ENCODE measurements at regions not wholly inside any gene's neighbourhood (a gene's known extent, or its start where the extent isn't known, plus 50 kb on each side); places are given as distances from the start of the nearest gene placed in this dataset.

GRCh38 chr20:7710440-7710839 lies 229.8 kb downstream of the HAO1 start:
- no peak for DNase-seq (ENCODE audit: low read depth)
- TF ChIP-seq CTCF (IDR thresholded peaks at IDR 0.05; ENCODE audit: insufficient read depth, low read depth, low read length) = no peak
- no peak overlapping the region for H3K4me3 ChIP-seq (ENCODE audit: low read depth, low read length)

- DNase-seq (ENCODE audit: low read depth) = no peak
- no peak overlapping the region for H3K4me3 ChIP-seq (ENCODE audit: low read depth, low read length)
- no peak for TF ChIP-seq CTCF (IDR thresholded peaks at IDR 0.05; ENCODE audit: insufficient read depth, low read depth, low read length)
These were observed 227.6 kb downstream of the HAO1 start for GRCh38 chr20:7712661-7713060.

- TF ChIP-seq CTCF (IDR thresholded peaks at IDR 0.05; ENCODE audit: insufficient read depth, low read depth, low read length) = no peak
- H3K4me3 ChIP-seq (ENCODE audit: low read depth, low read length) = no peak overlapping the region
- no peak for DNase-seq (ENCODE audit: low read depth)
These were observed 225.7 kb downstream of the HAO1 start for GRCh38 chr20:7714549-7714948.

DNA sequence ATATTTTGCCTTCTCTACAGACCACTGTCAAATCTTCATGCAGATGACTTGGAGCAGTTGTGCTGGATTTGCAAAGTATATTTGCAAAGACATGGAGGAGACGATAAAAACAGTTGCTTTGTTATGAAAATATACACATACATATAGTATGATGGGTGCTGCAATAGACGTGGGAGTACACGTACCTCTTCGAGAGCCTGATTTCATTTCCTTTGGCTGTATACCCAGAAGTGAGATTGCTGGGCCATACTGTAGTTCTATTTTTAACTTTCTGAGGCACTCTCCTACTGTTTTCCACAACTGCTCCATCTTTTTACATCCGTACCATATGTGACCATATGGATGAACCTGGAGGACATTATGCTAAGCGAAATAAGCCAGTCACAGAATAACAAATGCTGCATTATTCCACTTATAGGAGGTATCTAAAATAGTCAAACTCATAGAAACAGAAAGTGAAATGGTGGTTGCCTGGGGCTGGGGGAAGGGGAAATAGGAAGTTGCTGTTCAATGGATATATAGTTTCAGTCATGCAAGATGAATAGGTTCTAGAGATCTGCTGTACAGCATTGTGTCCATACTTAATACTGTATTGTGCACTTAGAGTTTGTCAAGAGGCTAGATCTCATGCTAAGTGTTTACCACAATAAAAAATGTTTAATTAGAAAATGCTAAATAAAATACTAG lies 223.8 kb downstream of the HAO1 start:
- DNase-seq (ENCODE audit: low read depth) = no peak
- no peak for TF ChIP-seq CTCF (IDR thresholded peaks at IDR 0.05; ENCODE audit: insufficient read depth, low read depth, low read length)
- H3K4me3 ChIP-seq (ENCODE audit: low read depth, low read length) = no peak overlapping the region

DNA sequence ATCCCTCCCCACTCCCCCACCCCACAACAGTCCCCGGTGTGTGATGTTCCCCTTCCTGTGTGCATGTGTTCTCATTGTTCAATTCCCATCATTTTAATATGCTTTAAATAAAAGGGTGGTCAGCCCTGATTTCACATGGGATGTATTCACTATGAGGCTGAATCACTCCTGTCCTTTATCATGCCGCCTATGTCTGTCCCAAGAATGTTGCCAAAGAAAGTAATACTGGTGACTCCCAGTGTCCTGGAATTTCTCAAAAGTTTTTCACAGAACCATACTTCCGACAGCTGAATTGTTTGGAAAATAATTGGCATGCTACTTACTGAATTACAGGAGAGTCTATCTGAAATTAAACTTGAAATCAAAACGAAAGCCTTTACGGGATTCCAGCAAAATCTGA lies 217.7 kb downstream of the HAO1 start:
- no peak for TF ChIP-seq CTCF (IDR thresholded peaks at IDR 0.05; ENCODE audit: insufficient read depth, low read depth, low read length)
- no peak overlapping the region for H3K4me3 ChIP-seq (ENCODE audit: low read depth, low read length)
- DNase-seq (ENCODE audit: low read depth) = peak; percentile 16

- peak; percentile 20 for DNase-seq (ENCODE audit: low read depth)
- no peak for TF ChIP-seq CTCF (IDR thresholded peaks at IDR 0.05; ENCODE audit: insufficient read depth, low read depth, low read length)
- H3K4me3 ChIP-seq (ENCODE audit: low read depth, low read length) = no peak overlapping the region
These were observed 217.0 kb downstream of the HAO1 start for GRCh38 chr20:7723284-7723683.

DNA sequence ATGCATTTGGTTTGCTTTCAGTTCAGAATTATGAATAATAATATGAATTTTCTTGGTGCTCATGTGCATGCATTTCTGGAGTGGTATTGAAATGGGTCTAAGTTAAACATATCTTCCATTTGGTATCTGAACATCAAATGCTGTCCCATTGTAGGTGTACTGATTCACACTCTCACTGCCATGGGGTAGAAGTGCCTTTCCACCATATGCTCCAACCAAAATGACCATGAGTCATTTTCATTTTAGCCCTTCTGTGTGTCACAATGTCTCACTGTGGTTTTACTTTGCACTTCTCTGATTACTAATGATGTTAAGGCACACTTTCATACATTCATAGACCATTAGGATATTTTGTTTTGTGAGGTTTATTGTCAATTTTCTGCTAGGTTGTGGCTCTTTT lies 211.9 kb downstream of the HAO1 start:
- no peak overlapping the region for H3K4me3 ChIP-seq (ENCODE audit: low read depth, low read length)
- no peak for DNase-seq (ENCODE audit: low read depth)

More for the DNA sequence above, 211.9 kb downstream of the HAO1 start:
- no peak for TF ChIP-seq CTCF (IDR thresholded peaks at IDR 0.05; ENCODE audit: insufficient read depth, low read depth, low read length)
